GM19452 (cell line): ENCODE measurements at regions not wholly inside any gene's neighbourhood (a gene's known extent, or its start where the extent isn't known, plus 50 kb on each side); places are given as distances from the start of the nearest gene placed in this dataset.

Experiments
- ATAC-seq: cut with Tn5 transposase; IDR thresholded peaks from one replicate; pipeline ENCODE4 v1.9.1; 2021; ENCODE audit not compliant: unreplicated experiment

GRCh38 chr7:18354108-18355085 is 141.2 kb upstream of the HDAC9 start:
- ATAC-seq = no peak

GRCh38 chr7:18356191-18356645 is 139.3 kb upstream of the HDAC9 start:
- ATAC-seq = no peak

DNA sequence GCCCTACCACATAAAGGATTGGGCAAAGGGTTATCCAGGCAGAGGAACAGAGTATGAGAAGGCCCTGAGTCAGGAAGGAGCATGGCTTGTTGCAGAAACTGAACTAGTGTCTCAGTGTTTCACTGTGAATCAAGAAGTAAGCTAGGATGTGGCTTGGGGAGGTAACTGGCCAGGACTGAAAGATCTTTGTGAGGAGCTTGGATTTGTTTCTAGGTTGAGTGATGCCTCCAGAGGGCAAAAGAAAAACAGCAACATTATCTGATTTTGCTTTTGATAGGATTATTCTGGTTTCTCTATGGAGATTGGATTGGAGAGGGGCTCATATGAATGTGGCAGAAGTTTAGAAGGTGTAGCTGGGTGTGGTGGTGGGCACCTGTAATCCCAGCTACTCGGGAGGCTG is 137.9 kb upstream of the HDAC9 start:
- ATAC-seq = peak; percentile 45

- no peak for ATAC-seq
These were observed 133.8 kb upstream of the HDAC9 start for GRCh38 chr7:18361756-18362155.

- ATAC-seq = no peak
These were observed 131.7 kb upstream of the HDAC9 start for GRCh38 chr7:18363751-18364380.

GRCh38 chr7:18364396-18364795 is 131.2 kb upstream of the HDAC9 start:
- ATAC-seq = no peak

DNA sequence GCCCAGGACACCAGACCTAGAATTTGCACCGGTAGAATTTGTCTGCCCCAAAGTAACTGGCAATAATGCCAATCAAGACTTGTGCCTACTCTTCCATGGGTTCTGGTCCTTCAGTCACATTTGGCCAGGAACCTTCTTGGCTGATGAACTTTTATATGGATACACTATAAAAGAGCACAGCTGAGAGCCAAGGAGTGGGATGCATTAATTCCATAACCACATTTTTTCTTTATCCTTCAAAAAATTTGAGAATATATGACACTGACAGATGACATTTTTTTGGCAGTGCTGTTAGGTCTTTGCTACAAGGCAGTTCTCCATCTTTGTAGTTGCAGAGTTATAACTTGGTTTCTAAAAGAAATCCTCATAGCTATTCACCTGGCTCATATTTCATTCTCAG is 129.2 kb upstream of the HDAC9 start:
- ATAC-seq = no peak

DNA sequence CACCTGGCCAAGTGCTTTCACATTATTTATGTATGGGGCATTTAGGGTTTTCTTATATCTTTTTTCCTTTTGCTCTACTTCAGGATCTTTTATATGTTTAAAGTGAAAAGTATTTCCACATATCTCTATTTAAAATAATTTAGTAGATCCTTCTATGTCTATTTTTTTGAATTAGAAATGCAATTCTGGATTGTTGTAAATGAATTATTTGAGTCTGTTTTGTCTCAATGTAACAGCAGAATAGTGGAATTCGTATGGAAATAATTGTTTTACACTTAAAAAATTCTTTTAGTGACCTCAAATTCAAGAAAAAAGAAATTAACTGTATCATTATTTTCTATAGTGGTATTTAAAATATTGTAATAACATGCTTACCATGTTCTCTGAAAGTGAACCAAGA is 126.5 kb upstream of the HDAC9 start:
- ATAC-seq = no peak

GRCh38 chr7:18370633-18371032 is 124.9 kb upstream of the HDAC9 start:
- no peak for ATAC-seq

- no peak for ATAC-seq
These were observed 116.5 kb upstream of the HDAC9 start for GRCh38 chr7:18378989-18379605.

- ATAC-seq = no peak
These were observed 110.9 kb upstream of the HDAC9 start for GRCh38 chr7:18384491-18385143.

GRCh38 chr7:18386607-18387006 is 108.9 kb upstream of the HDAC9 start:
- ATAC-seq = no peak

GRCh38 chr7:18387191-18387735 is 108.3 kb upstream of the HDAC9 start:
- ATAC-seq = no peak

- no peak for ATAC-seq
These were observed 105.0 kb upstream of the HDAC9 start for GRCh38 chr7:18390535-18390907.

- ATAC-seq = no peak
These were observed 102.0 kb upstream of the HDAC9 start for GRCh38 chr7:18393465-18394118.

- ATAC-seq = no peak
These were observed 99.7 kb upstream of the HDAC9 start for GRCh38 chr7:18395868-18396267.

DNA sequence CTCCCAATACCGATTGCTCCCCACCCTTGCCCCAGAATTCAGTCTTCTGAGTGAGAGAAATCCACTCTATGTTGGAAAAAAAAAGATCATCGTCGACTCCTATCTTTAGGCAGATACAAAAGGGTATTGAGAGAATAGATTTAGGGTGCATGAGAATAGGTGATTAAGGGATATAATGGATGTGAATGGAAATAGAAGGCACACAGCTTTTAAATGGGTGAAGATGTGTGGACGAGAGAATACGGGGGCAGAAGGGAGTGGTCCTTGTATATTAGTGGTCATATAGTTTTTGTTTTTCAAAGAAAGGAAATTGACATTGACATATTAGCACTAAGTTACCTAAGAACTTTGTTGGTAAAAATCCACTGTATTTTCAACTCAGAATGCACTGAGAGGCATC is 98.6 kb upstream of the HDAC9 start:
- no peak for ATAC-seq

GRCh38 chr7:18399436-18400235 is 95.9 kb upstream of the HDAC9 start:
- no peak for ATAC-seq

- ATAC-seq = no peak
These were observed 95.3 kb upstream of the HDAC9 start for GRCh38 chr7:18400275-18400674.

DNA sequence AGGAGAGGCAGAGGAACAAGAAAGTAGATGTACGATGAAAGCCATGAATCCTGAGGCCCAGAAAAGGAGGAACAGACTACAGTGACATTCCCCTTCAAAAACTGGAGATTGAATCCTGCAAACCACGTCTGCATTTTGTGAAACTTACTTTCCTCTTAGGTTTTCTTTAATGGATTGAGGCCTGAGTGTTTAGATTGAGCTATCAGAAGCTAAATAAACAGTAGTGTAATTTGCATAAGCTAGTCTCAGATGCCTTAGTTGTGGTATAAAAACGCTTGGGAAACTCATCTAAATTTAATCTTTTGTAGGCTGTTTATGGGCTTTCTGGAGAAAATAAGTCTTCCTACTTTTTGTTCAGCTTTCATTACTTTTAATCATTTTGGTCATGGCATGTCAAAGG is 94.8 kb upstream of the HDAC9 start:
- no peak for ATAC-seq
